Globus pallidus (tissue), 1 donor: ENCODE measurements at regions not wholly inside any gene's neighbourhood (a gene's known extent, or its start where the extent isn't known, plus 50 kb on each side); places are given as distances from the start of the nearest gene placed in this dataset.
A peak's percentile ranks its signal among the peaks of the same experiment; 100 is the strongest.
"Not testable (repeated sequence)": the region's sequence is repeated elsewhere in the genome, so short reads cannot be mapped to it uniquely, and the experiment has no call there.

Experiments
- DNase-seq: peaks from one replicate; pipeline ENCODE4 v3.0.0-alpha.2; 2015; ENCODE audit warnings: low spot score

DNA sequence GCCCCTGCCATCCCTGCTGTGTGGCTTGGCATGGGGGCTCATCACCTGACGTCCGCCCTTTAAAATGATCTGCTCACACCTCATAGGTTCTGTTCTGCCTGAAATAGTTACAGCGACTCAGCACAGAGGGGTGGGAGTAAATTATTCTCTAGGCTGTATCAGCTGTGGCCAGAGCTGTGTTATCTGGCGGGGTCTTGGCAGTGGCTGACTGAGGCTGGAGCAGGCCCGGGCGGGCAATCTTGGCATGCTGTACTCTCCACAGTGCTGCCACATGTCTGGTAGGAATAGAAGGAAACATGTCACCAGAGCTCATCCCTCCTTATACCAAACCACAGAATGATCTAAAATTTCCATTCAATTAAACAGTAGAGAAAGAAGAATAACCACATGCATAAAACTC, 499.9 kb upstream of the LMCD1 start:
- no peak for DNase-seq

DNA sequence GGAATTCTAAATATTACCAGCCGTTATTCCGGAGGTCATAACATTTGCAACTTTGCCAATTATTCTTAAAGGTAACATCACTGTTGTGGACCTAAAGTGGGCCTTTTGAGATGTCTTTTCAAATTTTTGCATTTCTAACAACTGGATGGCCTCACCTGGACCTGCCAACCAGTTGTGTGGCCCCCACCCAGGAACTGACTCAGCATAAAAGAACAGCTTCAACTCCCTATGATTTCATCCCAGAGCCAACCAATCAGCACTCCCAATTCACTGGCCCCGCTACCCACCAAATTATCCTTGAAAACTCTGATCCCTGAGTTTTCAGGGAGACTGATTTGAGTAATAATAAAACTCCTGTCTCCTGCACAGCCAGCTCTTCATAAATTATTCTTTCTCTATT, 489.7 kb upstream of the LMCD1 start:
- DNase-seq, result no peak

GRCh38 chr3:8020047-8020841, 481.4 kb upstream of the LMCD1 start:
- no peak for DNase-seq

GRCh38 chr3:8027954-8028353, 473.7 kb upstream of the LMCD1 start:
- DNase-seq, result no peak

GRCh38 chr3:8050283-8050682, 451.3 kb upstream of the LMCD1 start:
- DNase-seq, result no peak

DNA sequence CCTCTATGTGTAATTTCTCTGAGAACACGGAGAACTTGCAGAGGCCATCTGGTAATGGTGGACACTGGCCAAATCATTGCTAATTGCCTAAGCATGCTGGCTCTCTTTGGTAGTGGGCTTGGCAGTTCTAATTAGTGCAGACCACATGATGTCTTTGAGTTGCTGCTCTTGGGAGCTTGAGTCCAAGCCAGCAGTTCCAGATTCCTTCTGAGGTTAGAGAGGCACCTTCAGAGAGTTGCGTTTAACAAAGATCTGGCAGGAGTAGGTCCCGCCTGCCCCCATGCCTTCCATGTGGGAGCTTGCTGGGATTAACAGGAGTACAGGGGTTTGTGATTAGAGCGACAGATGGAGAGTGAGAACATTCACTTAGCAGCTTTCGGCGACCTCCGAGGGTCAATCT, 449.0 kb upstream of the LMCD1 start:
- peak; percentile 12 for DNase-seq

GRCh38 chr3:8068135-8068534, 433.5 kb upstream of the LMCD1 start:
- DNase-seq, result not testable (repeated sequence)

DNA sequence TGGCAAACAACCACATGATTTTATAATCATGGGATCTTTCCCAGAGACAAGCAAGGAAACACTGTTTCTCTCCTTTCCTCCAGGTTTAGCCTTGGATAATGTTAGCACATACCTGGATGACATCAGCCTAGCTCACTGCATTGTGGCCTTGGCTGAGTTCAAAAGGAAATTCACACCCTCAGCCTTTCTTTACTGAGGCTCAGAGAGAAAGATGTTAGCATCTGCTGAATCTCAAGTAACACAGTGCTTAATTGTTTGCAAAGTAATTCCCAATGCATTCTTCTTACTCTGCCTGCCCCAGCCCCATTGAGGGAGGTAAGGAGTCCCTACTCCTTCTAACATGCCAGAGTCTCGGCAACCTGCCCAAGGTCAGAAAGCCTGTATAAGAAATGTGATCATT, 432.2 kb upstream of the LMCD1 start:
- DNase-seq, result no peak

DNA sequence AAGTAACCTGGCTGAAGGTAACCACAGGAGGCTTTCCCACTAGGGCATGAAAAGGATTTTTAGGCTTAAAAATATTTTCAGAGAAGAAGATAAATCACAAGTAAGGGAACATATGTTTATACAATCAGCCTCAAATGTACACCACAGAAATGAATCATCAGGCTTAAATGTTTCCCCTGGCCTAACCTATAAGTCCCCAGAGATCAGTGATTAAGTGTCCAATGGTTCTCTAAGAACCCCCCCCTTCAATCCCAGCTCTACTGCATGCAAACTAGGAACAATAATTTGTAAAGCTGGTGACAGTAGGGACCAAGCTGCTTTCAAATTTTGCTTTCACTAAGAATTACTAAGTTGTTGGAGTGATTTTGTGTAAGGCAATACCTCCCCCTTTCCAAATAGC, 431.6 kb upstream of the LMCD1 start:
- no peak for DNase-seq

GRCh38 chr3:8074740-8075139, 426.9 kb upstream of the LMCD1 start:
- not testable (repeated sequence) for DNase-seq

DNA sequence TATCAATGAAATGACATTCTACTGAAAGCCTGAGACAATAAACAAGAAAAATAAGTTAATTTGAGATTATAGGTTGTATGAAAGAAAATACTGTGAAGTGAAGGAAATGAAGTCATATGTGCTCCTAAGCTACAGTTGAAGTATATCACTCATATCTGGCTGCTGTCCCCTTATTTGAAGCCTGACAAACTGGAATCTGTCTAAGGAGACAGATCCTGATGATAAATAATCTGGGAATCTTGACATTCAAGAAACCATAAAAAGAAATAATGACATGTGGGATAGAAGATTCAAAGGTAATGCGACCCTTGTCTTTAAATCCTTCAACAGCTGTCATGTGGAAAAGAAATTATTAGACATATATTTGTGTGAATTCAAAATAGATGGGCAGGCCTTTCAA, 424.5 kb upstream of the LMCD1 start:
- DNase-seq, result no peak

DNA sequence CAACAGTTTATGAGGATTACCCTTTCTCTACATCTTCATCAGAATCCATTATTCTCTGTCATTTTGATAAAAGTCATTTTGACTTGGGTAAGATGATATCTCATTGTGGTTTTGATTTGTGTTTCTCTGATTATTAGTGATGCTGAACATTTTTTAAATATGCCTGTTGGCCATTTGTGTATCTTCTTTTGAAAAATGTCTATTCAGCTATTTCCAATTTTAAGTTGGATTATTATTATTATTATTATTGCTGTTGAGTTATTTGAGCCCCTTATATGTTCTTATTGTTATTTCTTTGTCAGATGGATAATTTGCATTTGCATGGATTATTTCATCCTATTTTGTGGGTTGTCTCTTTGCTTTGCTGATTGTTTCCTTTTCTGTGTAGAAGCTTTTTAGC, 421.2 kb upstream of the LMCD1 start:
- no peak for DNase-seq

DNA sequence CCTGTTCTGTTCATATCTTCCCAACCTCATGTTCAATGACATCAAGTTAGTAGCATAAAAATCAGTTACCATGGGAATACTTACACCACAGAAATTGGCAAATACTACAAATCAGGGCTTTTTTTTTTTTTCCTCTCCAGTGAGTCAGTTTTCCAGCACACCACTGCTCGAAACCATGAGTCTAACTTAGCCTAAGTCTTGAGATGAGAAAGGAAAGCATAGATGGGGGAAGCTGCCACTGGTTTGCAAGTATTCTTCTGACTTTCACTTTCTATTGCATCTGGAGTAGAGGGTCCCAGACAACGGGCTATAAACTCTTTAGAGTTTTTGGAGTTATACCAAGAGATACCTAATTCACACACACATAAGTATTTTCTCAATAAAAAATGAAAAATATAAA, 416.1 kb upstream of the LMCD1 start:
- DNase-seq, result no peak

DNA sequence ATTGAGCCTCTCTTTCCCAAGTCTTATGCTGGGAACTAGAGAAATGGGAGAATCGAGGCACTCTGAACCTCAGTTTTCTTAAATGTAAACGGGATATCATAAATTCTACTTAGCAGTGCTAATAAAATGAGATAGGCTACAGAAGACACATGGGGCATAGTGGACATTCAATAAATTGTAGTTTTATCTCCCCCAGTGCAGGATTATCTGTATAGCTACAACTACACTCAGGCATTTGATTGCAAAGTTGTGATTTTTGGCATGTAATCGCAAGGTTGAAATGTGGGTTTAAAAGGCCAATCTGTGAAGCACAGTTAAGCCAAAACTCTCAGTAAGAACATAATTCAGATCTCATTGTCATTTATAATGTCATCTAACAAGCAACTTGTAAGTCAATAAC, 413.7 kb upstream of the LMCD1 start:
- no peak for DNase-seq

DNA sequence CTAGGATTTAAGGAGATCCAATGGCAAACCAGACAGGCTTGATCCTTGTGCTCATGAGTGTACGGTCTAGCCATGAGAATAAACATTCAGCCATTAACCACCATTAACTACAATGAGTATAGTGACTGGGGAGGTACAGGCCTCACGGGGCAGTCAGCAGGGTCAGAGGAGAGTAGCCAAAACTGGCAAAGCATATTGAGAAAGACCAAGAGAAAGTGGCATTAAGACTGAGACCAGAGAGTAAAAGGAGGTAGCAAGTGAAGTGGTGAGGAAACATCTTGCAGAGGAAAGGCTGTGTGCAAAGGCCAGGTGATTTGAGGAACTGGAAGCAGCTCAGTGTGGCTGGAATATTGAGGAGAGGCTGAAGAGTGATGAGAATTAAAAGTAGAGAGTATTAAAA, 407.2 kb upstream of the LMCD1 start:
- DNase-seq, result no peak

GRCh38 chr3:8095724-8096123, 405.9 kb upstream of the LMCD1 start:
- DNase-seq, result no peak

DNA sequence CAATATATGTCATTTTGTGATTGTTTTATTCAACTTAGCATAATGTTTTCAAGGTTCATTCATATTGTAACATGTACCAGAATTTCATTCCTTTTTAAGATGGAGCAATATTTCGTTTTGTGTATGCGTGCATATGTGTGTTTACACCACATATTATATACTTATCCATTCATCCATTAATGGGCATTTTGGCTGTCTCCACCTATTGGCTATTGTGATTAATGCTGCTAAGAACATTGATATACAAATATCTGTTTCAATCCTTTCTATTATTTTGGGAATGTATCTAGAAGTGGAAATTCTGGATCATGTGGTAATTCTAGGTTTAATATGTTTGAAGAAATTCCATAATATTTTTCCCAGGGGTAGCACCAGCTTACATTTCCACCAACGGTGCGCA, 403.9 kb upstream of the LMCD1 start:
- no peak for DNase-seq

DNA sequence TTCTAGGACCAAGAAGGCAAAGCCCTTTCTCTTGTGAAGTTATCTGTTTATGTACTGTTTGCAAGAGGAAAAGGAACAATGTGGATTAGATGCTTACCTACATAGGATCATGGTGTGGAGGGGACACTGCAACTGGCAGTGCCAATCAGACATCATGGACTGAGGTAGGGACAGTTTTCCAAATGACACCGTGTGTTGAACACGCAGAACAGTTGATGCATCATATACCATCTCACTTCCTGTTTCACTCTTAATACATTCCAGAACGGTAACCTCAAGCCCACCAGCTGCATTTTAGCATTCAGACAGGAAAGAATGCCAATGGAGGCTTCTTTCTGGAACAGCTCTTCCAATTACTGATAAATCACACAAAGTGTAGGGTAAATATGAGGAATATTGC, 397.7 kb upstream of the LMCD1 start:
- DNase-seq, result no peak

DNA sequence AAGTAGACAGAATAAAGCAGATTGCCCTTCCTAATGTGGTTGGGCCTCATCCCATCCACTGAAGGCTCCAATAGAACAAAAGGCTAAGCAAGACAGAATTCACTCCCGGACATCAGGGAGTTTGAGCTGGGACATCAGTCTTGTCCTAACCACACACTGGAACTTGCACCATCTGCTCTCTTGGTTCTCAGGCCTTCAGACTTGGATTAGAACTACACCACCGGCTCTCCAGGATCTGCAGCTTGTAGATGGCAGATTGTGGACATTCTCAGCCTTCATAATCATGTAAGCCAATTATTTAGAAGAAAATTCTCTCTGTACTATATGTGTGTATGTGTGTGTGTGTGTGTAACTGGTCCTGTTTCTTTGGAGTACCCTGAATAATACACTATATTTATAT, 394.7 kb upstream of the LMCD1 start:
- no peak for DNase-seq

DNA sequence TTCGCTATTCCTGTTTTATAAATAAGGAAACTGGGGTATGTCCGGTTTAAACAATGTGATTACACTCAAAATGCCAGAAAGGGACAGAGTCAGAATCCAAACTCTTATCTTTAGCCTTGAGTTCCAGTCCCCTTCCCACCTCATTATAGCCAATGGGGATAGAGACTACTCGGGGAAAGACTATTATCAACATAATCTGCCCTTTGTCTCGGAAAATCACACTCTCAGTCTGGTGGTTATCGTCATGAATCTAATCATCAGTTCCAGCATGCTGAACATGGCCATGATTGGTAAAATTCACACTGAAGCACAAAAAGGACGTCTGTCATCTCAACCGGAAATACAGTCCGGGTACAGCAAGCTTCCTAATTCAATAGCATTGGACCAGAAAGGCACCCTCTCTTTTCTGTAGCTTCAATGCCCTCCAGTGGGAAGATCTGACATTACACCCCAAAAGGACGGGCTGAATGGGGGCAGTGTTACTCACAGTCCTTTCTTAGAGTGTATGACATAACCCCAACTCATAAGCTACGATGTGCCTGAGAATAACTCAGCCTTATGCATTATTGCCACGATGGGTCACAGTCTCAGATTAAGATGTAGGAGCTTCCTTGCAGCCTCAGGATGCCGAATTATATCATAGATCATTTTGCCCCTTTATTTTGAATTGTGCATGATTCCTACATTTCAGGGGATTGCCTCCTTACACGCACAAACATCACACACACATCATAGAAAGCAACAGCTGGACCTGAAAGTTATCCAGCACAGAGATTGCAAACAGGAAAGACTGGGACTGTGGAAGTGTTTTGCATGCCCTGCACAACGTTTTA, 390.4 kb upstream of the LMCD1 start:
- peak; percentile 85 for DNase-seq

GRCh38 chr3:8112587-8112986, 389.0 kb upstream of the LMCD1 start:
- no peak for DNase-seq

- DNase-seq, result no peak
These were observed 388.0 kb upstream of the LMCD1 start for GRCh38 chr3:8113626-8114025.

DNA sequence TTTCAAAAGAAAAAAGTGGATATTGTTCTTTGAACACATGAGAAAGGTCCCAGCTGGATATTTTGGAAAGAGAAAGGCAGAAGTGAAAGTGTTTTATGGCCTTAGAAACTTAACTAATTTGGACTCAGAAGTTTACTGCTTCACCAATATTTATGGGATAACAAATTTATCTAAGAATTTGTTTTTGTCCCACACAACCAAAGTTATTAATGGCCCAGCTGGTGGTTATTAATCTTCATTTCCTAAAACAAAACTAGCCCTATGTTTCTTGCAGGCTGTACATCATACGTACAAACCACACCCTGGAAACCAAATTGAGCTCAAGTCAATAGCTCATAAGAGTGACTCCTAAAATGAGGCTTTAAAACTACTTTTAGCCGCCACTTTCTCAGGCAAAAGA, 372.9 kb upstream of the LMCD1 start:
- DNase-seq, result no peak

DNA sequence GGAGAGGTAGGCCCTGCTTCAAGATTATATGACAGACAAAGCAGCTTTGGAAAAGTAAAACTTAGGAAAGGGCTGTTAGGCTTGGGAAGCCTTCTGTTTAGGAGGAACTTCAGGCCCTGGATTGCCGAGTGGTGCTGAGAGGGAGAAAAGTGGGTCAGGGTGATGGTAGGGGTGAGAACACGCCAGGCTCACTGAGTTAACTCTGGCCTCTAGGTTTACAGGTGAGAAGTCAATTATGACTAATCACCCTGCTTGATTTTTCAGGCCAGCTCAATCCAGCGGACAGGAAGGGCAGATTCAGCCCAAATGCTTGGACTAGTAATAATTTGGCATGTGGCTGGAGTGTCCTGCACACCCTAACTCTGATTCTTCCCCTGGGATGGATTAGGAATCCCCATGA, 365.1 kb upstream of the LMCD1 start:
- DNase-seq, result no peak
